ENCODE measurements at regions not wholly inside any gene's neighbourhood (a gene's known extent, or its start where the extent isn't known, plus 50 kb on each side); places are given as distances from the start of the nearest gene placed in this dataset.

DNA sequence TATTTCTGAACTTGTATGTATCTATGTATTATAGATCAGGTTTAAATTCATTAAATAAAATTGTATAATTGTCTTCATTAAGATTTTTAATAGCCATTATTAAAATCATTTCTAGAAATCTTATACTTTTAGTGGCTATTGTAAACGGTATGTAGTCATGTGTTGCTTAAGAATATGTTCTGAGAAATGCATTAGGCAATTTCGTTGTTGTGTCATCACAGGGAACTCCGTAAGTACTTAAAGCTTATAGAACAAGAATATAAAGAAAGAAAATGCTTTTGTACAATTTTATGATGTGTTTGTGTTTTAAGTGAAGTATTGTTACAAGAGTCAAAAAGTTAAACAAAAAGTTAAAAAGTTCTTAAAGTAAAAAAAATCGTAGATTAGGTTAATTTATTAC, 765.8 kb downstream of the METTL4 start:
- TF ChIP-seq, protein P1, sequence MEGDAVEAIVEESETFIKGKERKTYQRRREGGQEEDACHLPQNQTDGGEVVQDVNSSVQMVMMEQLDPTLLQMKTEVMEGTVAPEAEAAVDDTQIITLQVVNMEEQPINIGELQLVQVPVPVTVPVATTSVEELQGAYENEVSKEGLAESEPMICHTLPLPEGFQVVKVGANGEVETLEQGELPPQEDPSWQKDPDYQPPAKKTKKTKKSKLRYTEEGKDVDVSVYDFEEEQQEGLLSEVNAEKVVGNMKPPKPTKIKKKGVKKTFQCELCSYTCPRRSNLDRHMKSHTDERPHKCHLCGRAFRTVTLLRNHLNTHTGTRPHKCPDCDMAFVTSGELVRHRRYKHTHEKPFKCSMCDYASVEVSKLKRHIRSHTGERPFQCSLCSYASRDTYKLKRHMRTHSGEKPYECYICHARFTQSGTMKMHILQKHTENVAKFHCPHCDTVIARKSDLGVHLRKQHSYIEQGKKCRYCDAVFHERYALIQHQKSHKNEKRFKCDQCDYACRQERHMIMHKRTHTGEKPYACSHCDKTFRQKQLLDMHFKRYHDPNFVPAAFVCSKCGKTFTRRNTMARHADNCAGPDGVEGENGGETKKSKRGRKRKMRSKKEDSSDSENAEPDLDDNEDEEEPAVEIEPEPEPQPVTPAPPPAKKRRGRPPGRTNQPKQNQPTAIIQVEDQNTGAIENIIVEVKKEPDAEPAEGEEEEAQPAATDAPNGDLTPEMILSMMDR (conservative IDR thresholded peaks at IDR 0.05; ENCODE audit: low read depth, low read length): no peak
- H3K4me3 ChIP-seq (ENCODE audit: low read depth, low read length): no peak overlapping the region
- DNase-seq (ENCODE audit: low read depth): no peak

DNA sequence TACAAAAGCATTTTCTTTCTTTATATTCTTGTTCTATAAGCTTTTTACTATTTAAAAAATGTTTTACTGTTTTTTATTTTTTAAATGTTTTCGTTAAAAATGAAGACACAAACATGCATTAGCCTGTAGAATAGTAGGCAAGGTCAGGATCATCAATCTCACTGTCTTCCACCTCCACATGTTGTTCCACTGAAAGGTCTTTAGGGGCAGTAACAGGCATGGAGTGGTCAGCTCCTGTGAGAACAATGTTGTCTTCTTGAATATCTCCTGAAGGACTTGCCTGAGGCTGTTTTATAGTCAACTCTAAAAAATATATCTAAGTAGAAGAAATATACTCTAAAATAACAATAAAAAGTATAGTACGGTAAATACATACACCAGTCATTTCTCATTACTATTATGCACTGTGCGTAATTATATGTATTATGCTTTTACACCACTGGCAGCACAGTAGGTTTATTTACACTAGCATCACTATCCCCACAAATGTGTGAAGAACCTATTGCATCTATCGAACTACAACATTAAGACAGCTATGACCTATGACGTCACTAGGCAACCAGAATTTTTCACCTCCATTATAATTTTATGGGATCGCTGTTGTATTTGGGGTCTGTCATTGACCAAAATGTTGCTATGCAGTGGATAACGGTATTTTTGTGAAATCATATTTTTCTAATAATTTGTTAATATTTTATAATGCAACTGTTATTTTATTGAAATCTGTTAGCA, 764.3 kb downstream of the METTL4 start:
- TF ChIP-seq, protein P1 (conservative IDR thresholded peaks at IDR 0.05; ENCODE audit: low read depth, low read length): no peak
- no peak overlapping the region for H3K4me3 ChIP-seq (ENCODE audit: low read depth, low read length)
- DNase-seq (ENCODE audit: low read depth): no peak

DNA sequence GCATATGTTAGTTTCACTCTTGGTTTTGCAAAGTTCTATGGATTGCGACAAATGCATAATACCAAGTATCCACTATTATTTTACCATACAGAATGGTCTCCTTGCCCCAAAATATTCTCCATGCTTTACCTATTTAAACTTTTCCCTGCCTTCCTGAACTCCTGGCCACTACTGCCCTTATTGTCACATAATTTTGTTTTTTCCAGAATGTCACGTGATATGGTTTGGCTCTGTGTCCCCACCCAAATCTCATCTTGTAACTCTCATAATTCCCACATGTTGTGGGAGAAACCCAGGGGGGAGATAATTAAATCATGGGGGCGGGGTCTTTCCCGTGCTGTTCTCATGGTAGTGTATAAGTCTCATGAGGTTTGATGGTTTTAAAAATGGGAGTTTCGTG, 760.0 kb downstream of the METTL4 start:
- no peak overlapping the region for H3K4me3 ChIP-seq (ENCODE audit: low read depth, low read length)
- DNase-seq (ENCODE audit: low read depth): no peak
- TF ChIP-seq, protein P1 (conservative IDR thresholded peaks at IDR 0.05; ENCODE audit: low read depth, low read length): no peak

DNA sequence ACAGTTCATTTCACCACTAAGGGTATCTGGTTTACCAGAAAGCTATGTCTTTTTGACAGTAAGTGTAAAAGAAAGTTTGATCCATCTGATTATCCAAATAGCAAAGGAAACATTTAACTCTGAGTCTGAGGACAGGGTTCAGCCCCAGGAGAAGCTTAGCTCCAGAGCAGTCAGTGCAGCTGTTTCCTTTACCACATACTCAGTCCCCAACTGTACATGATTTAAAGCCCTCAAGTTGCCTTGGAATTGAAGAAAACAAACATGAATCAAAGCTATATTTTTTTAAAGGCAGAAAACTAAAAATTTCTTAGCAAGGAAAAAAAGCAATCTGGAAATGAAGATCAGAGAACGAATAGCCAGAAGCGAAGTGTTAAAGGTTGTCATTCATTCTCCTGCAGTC, 746.0 kb downstream of the METTL4 start:
- no peak for DNase-seq (ENCODE audit: low read depth)
- TF ChIP-seq, protein P1 (conservative IDR thresholded peaks at IDR 0.05; ENCODE audit: low read depth, low read length): no peak
- no peak overlapping the region for H3K4me3 ChIP-seq (ENCODE audit: low read depth, low read length)

DNA sequence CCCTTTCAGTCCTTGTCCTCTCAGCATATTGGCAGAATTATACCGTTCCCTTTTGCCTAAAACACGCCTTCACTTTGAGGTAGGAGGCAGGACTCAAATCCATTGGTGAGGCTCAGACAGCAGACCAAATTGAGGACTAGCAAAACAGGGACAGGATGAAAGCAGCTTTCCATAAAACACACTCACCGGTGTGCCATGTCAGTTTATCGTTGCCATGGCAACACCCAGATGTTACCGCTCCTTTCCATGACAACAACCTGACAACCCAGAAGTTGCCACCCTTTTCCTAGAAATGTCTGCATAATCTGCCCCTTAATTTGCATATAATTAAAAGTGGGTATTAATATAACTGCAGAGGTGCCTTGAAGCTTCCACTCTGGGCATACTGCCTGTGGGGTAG, 730.4 kb downstream of the METTL4 start:
- no peak overlapping the region for H3K4me3 ChIP-seq (ENCODE audit: low read depth, low read length)
- DNase-seq (ENCODE audit: low read depth): no peak
- TF ChIP-seq, protein P1 (conservative IDR thresholded peaks at IDR 0.05; ENCODE audit: low read depth, low read length): no peak

DNA sequence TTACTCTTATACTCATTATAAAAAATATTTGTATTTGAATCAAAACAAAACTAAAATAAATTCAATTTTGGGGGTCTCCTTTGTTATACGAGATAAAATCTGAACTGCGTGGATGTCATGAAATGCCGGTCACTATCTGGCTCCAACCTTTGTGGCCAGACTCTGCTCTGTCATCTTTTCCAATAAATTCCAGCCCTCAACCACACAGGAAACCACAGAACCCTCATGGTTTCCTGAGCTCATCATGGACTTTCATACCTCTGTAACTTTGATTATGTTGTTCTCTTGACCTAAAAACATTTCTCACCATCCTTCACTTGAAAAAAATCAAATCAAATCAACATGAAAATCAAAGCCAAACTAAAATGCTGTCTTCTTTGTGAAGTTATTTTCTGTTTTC, 724.7 kb downstream of the METTL4 start:
- peak; percentile 24 for DNase-seq (ENCODE audit: low read depth)
- no peak overlapping the region for H3K4me3 ChIP-seq (ENCODE audit: low read depth, low read length)
- TF ChIP-seq, protein P1 (conservative IDR thresholded peaks at IDR 0.05; ENCODE audit: low read depth, low read length): no peak

DNA sequence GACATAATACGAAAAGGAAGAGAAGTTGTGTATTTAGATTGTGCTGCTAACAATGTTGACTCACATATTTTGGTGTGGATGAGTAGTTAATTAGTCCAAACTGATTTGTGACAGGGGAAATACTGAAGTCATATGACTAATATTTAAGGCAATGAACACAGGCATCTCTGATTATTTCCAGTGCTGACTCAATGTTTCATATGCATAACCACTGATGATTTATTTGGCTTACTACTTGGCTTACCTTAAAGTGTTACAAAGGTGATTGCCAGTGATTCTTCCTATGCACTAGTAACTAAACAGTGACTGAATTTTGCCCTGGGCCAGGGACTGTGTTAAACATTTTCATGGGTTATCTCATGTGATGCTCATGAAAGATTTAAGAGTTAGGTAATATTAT, 722.6 kb downstream of the METTL4 start:
- no peak for DNase-seq (ENCODE audit: low read depth)
- H3K4me3 ChIP-seq (ENCODE audit: low read depth, low read length): no peak overlapping the region
- TF ChIP-seq, protein P1 (conservative IDR thresholded peaks at IDR 0.05; ENCODE audit: low read depth, low read length): no peak

Data from choroid plexus epithelial cell (primary cell).